ENCODE measurements at regions not wholly inside any gene's neighbourhood (a gene's known extent, or its start where the extent isn't known, plus 50 kb on each side); places are given as distances from the start of the nearest gene placed in this dataset.
"Not testable (repeated sequence)": the region's sequence is repeated elsewhere in the genome, so short reads cannot be mapped to it uniquely, and the experiment has no call there.

DNA sequence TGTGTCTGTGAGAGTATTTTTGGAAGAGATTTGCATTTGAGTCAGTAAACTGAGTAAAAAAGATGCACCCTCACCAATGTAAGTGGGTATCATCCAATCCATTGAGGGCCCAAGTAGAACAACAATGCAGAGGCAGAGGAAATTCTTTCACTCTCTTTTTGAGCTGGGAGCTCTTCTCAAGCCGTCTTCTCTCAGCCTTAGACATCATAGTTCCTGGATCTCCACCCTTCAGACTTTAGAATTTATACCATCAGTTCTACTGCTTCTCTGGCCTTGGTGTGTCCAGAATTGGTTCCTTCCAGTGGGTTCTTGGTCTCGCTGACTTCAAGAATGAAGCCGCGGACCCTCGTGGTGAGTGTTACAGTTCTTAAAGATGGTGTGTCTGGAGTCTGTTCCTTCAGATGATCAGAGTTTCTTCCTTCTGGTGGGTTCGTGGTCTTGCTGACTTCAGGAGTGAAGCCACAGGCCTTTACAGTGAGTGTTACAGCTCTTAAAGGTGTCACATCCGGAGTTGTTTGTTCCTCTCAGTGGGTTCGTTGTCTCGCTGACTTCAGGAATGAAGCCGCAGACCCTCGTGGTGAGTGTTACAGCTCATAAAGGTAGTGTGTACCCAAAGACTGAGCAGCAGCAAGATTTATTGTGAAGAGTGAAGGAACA, 187.5 kb upstream of the KCNMB2 start:
- not testable (repeated sequence) for H3K4me3 ChIP-seq (ENCODE audit: low read depth, low read length); H3K4me1 ChIP-seq (ENCODE audit: insufficient read depth); DNase-seq (ENCODE audit: extremely low spot score); H3K36me3 ChIP-seq (ENCODE audit: insufficient read depth); H3K27ac ChIP-seq (ENCODE audit: low read depth)
- 96% methylated on average over 11 of the region's 11 CpGs for WGBS

DNA sequence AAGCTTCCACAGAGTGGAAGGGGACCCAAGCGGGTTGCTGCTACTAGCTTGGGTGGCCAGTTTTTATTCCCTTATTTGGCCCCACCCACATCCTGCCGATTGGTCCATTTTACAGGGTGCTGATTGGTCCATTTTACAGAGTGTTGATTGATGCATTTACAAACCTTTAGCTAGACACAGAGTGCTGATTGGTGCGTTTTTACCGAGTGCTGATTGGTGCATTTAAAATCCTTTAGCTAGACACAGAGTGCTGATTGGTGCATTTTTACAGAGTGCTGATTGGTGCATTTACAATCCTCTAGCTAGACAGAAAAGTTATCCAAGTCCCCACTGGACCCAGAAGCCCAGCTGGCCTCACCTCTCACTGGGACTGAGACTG, 187.0 kb upstream of the KCNMB2 start:
- over 99% methylated on average over 4 of the region's 4 CpGs for WGBS
- not testable (repeated sequence) for DNase-seq (ENCODE audit: extremely low spot score); H3K36me3 ChIP-seq (ENCODE audit: insufficient read depth); H3K4me3 ChIP-seq (ENCODE audit: low read depth, low read length); H3K4me1 ChIP-seq (ENCODE audit: insufficient read depth); H3K27ac ChIP-seq (ENCODE audit: low read depth)

DNA sequence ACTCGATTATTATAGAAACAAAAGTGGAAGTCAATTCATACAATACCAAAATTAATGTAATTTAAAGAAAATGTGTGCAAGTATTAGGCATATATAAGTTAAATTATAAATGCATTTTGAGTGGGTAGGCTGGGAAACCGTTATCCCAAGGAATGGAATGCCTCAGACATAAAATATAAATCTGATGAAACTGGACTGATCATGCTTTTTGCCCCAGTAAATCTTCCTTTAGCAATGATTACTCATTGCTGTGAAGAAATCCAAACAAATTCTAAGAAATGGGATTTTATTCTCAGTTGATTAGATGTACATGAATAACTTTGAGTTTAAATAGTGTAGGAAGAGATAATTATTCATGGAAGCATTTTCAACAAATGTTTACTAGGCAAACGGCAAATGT, 185.5 kb upstream of the KCNMB2 start:
- Histone ChIP-seq H3K36me3 (ENCODE audit: insufficient read depth) (peaks cover 1% of the 10 kb centered on the region), H3K27ac (ENCODE audit: low read depth) (no peak overlapping the region), H3K4me1 (ENCODE audit: insufficient read depth) (no peaks in the 10 kb centered on the region), H3K4me3 (ENCODE audit: low read depth, low read length) (no peak overlapping the region)
- WGBS: 56% methylated on average over 3 of the region's 3 CpGs
- DNase-seq (ENCODE audit: extremely low spot score): no peak

DNA sequence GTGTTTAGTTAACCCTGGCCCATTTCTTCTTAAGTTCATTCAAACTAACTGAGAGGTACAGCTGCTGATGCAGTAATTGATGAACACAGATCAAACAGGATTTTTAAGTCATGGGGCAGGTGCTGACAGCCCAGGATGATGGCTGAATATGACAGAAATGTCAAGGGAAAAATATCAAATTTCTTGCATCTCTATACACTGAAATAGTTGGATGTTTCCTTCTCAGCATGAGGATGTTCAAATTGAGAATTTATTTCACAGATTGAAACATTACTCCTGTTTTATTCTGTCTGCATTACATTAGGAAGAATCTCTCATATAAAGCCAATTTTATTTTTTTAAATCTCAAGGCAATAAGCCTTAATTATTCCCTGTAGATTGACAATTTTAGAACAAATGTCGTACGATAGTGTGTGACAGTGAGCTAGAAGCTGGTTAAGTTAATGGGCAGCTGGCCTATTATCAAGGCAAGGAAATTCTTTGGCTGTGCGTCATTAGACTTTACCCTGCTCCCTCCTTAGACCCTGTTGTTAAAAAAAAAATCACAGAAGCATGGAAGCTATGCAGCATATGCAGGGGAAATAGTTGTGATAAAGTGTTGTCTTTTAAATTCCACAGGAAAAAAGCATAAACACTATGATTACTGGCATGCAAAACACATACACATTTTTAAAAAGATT, 183.8 kb upstream of the KCNMB2 start:
- H3K36me3 ChIP-seq (ENCODE audit: insufficient read depth): peaks cover 1% of the 10 kb centered on the region
- 23% methylated on average over 3 of the region's 3 CpGs for WGBS
- H3K4me1 ChIP-seq (ENCODE audit: insufficient read depth): no peaks in the 10 kb centered on the region
- DNase-seq (ENCODE audit: extremely low spot score): no peak
- no peak overlapping the region for H3K4me3 ChIP-seq (ENCODE audit: low read depth, low read length)
- no peak overlapping the region for H3K27ac ChIP-seq (ENCODE audit: low read depth)

DNA sequence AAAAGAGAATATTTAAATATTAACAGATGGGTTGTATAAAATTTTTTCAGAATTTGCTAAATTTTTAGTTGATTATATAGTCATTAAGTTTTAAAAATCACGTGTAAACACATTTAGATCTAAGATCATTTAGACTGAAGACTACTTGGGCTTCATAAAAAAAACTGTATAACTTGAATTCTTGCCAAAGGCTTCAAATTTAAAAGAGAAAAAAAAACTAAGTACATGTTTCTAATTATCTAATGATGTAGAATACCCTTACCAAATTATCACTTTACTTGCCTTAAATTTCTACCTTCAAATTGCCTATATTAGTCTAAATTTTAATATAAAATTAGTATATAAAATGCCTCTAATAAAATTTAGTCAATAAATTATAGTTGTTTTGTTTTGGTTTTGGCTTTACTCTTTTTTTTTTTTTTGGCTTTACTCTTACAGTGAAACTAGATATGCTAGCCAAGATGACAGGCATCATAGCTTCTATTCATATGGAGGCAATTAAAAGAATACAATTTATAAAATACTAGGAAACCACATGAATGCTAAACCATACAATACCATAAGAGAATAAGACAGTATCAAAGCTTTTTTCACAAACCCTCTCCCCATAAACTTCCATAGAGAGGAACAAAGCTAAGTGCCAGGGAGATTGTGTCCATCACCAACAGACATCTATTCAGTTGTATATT, 183.1 kb upstream of the KCNMB2 start:
- no peak overlapping the region for H3K27ac ChIP-seq (ENCODE audit: low read depth)
- no peaks in the 10 kb centered on the region for H3K4me1 ChIP-seq (ENCODE audit: insufficient read depth)
- peaks cover 1% of the 10 kb centered on the region for H3K36me3 ChIP-seq (ENCODE audit: insufficient read depth)
- DNase-seq (ENCODE audit: extremely low spot score): no peak
- H3K4me3 ChIP-seq (ENCODE audit: low read depth, low read length): no peak overlapping the region
- WGBS: 33% methylated on average over 1 of the region's 1 CpG

DNA sequence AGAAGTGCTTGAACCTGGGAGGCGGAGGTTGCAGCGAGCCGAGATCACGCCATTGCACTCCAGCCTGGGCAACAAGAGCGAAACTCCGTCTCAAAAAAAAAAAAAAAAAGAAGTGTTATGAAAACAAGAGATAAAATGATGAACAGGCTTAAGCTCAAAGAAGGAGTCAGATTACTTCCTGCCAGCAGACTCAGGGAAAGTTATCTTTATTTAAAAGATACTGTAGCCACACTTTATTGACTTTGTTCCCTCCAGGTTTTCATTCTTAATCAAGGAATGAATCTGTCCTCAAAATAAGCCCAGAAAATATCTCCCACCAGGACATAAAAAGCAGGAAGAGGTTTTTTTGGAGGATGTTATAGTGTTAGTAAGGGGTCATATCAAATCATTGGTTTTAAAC, 176.5 kb upstream of the KCNMB2 start:
- 15% methylated on average over 2 of the region's 6 CpGs for WGBS
- peak overlapping the region; percentile 23 for H3K27ac ChIP-seq (ENCODE audit: low read depth)

DNA sequence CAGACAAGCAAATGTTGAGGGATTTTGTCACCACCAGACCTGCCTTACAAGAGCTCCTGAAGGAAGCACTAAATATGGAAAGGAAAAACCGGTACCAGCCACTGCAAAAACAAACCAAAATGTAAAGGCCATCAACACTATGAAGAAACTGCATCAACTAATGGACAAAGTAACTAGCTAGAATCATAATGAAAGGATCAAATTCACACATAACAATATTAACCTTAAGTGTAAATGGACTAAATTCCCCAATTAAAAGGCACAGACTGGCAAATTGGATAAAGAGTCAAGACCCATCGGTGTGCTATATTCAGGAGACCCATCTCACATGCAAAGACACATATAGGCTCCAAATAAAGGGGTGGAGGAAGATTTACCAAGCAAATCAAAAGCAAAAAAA, 173.2 kb upstream of the KCNMB2 start:
- not testable (repeated sequence) for H3K27ac ChIP-seq (ENCODE audit: low read depth); H3K4me1 ChIP-seq (ENCODE audit: insufficient read depth); H3K4me3 ChIP-seq (ENCODE audit: low read depth, low read length); H3K36me3 ChIP-seq (ENCODE audit: insufficient read depth); DNase-seq (ENCODE audit: extremely low spot score)
- 95% methylated on average over 2 of the region's 2 CpGs for WGBS

More for the DNA sequence above, 176.5 kb upstream of the KCNMB2 start:
- Histone ChIP-seq H3K36me3 (ENCODE audit: insufficient read depth) (no peaks in the 10 kb centered on the region), H3K4me1 (ENCODE audit: insufficient read depth) (no peaks in the 10 kb centered on the region), H3K4me3 (ENCODE audit: low read depth, low read length) (no peak overlapping the region)
- no peak for DNase-seq (ENCODE audit: extremely low spot score)

DNA sequence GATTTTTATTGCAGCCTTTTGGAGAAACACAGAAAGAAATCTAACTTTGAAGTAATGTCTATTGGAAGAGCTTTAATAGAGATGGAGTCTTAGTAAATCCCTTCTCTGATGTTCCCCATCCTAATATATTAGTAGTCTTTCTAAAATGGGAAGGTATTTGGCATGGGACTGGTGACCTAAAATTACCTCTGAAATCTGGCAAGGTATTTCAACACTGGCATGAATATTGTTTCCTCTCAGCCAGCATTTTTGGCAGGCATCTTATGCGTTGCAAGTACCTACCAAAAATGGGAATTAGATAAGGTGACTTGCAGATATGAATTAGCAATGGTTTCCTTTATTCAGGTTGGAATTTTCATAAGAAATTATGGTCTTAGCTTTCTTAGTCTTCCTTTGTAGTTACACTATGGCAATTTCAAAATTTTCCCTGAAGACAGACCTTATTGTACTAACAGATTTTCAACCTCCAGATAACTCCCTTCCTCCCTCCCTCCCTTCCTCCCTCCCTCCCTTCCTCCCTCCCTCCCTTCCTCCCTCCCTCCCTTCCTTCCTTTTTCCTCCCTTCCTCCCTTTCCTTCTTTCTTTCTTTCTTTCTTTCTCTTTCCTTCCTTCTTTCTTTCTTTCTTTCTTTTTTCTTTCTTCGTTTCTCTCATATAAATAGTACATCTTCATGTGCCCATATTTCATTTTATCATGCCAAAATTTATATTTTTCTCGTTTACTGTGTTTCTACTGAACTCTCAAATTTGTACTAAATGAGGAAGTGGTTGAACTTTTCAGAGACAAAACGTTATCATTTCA, 168.2 kb upstream of the KCNMB2 start:
- Histone ChIP-seq H3K4me3 (ENCODE audit: low read depth, low read length) (no peak overlapping the region), H3K4me1 (ENCODE audit: insufficient read depth) (no peaks in the 10 kb centered on the region), H3K36me3 (ENCODE audit: insufficient read depth) (no peaks in the 10 kb centered on the region), H3K27ac (ENCODE audit: low read depth) (no peak overlapping the region)
- no peak for DNase-seq (ENCODE audit: extremely low spot score)
- 62% methylated on average over 4 of the region's 4 CpGs for WGBS

DNA sequence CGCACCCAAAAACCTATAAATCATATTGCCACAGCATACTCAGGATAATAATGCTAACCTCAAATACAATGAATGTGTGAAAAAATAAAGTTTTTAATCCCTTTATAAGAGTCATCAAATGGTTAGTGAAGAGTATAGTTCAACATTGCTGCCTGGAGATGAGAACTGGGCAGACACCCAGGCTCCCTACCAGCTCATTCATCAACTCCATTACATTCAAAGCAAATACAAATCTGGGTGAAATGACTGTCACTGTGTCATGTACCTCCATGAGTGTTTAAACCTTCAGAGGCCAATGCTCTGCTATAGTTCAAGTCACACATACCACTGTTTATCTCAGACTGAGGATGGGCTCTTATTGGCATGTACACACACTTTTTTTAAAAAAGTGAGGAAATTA, 167.2 kb upstream of the KCNMB2 start:
- H3K36me3 ChIP-seq (ENCODE audit: insufficient read depth): no peaks in the 10 kb centered on the region
- H3K27ac ChIP-seq (ENCODE audit: low read depth): no peak overlapping the region
- WGBS: 93% methylated on average over 1 of the region's 1 CpG
- no peak for DNase-seq (ENCODE audit: extremely low spot score)
- no peaks in the 10 kb centered on the region for H3K4me1 ChIP-seq (ENCODE audit: insufficient read depth)
- no peak overlapping the region for H3K4me3 ChIP-seq (ENCODE audit: low read depth, low read length)

DNA sequence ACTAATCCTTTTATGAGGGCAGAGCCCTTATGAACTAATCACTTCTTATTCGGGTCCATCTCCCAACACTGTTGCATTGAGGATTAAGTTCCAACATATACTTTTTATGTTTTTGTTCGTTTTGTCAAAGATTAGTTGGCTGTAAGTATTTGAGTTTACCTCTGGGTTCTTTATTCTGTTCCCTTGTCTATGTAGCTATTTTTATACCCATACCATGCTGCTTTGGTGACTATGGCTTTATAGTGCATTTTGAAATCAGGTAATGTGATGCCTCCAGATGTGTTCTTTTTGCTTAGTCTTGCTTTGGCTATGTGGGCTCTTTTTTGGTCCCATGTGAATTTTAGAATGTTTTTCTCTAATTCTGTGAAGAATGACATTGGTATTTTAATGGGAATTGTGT, 166.4 kb upstream of the KCNMB2 start:
- 75% methylated on average over 2 of the region's 2 CpGs for WGBS
- Histone ChIP-seq H3K36me3 (ENCODE audit: insufficient read depth) (no peaks in the 10 kb centered on the region), H3K27ac (ENCODE audit: low read depth) (no peak overlapping the region), H3K4me1 (ENCODE audit: insufficient read depth) (no peaks in the 10 kb centered on the region), H3K4me3 (ENCODE audit: low read depth, low read length) (no peak overlapping the region)
- no peak for DNase-seq (ENCODE audit: extremely low spot score)

DNA sequence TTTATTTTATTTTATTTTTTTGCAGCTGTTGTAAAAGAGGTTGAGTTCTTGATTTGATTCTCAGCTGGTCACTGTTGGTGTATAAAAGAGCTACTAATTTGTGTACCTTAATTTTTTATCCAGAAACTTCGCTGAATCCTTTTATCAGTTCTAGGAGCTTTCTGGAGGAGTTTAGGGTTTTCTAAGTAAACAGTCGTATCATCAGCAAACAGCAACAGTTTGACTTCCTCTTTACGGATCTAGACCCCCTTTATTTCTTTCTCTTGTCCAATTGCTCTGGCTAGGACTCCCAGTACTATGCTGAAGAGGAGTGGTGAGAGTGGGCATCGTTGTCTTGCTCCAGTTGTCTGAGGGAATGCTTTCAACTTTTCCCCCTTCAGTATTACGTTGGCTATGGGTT, 165.8 kb upstream of the KCNMB2 start:
- 92% methylated on average over 5 of the region's 5 CpGs for WGBS
- Histone ChIP-seq H3K4me3 (ENCODE audit: low read depth, low read length) (no peak overlapping the region), H3K36me3 (ENCODE audit: insufficient read depth) (no peaks in the 10 kb centered on the region)

DNA sequence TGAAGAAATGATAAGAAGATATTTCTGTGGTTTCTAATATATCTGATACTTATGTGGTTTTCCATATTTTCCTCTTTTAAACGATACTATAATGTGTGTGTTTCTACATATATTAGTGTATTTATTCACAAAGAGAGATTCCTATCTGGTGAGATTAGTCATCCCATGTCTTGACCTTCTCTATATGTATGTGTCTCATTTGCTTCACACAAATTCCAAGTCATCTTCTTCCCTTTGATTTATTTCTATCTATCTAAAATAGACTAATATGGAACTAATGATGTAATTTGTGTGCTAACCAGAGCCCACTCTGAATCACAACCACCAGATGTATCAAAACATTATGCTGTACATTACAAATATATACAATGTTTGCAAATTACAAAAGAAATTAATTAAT, 154.7 kb upstream of the KCNMB2 start:
- no peak for DNase-seq (ENCODE audit: extremely low spot score)
- Histone ChIP-seq H3K4me1 (ENCODE audit: insufficient read depth) (no peaks in the 10 kb centered on the region), H3K4me3 (ENCODE audit: low read depth, low read length) (no peak overlapping the region), H3K36me3 (ENCODE audit: insufficient read depth) (no peaks in the 10 kb centered on the region), H3K27ac (ENCODE audit: low read depth) (no peak overlapping the region)
- WGBS: 72% methylated on average over 1 of the region's 1 CpG

More for the DNA sequence above, 165.8 kb upstream of the KCNMB2 start:
- no peaks in the 10 kb centered on the region for H3K4me1 ChIP-seq (ENCODE audit: insufficient read depth)
- H3K27ac ChIP-seq (ENCODE audit: low read depth): no peak overlapping the region
- DNase-seq (ENCODE audit: extremely low spot score): no peak

DNA sequence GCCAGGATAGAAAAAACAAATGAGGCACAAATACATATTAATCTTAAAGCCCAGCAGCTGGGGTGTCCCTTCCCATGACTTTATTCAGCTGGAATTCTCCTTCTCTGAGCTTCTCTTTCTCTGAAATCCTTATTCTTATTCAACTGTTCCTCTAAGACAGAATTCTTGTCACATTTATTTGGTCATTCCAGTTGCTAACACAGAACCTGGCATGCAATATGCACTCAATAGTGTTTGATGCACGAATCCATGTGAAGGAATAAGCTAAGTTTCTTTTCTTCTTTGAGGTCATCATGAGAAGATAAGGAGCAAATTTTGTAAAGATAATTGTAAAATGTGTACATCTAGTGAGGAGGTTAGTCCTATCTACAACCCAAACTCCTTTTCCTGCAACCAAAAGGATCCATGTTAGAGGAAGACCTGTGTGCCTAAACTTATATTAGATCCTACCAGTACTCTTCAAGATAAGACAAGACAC, 154.2 kb upstream of the KCNMB2 start:
- Histone ChIP-seq H3K27ac (ENCODE audit: low read depth) (no peak overlapping the region), H3K4me1 (ENCODE audit: insufficient read depth) (no peaks in the 10 kb centered on the region), H3K36me3 (ENCODE audit: insufficient read depth) (no peaks in the 10 kb centered on the region), H3K4me3 (ENCODE audit: low read depth, low read length) (no peak overlapping the region)
- DNase-seq (ENCODE audit: extremely low spot score): no peak
- WGBS: 46% methylated on average over 1 of the region's 1 CpG

All from urinary bladder (tissue), 3 donors.